SKM-1 (cell line): ENCODE measurements at regions not wholly inside any gene's neighbourhood (a gene's known extent, or its start where the extent isn't known, plus 50 kb on each side); places are given as distances from the start of the nearest gene placed in this dataset.
"Not testable (repeated sequence)": the region's sequence is repeated elsewhere in the genome, so short reads cannot be mapped to it uniquely, and the experiment has no call there.

Experiments
- DNase-seq: peaks from one replicate; lab custom pipeline; 2025; ENCODE audit not compliant: unreplicated experiment; lab: John Stamatoyannopoulos, UW

DNA sequence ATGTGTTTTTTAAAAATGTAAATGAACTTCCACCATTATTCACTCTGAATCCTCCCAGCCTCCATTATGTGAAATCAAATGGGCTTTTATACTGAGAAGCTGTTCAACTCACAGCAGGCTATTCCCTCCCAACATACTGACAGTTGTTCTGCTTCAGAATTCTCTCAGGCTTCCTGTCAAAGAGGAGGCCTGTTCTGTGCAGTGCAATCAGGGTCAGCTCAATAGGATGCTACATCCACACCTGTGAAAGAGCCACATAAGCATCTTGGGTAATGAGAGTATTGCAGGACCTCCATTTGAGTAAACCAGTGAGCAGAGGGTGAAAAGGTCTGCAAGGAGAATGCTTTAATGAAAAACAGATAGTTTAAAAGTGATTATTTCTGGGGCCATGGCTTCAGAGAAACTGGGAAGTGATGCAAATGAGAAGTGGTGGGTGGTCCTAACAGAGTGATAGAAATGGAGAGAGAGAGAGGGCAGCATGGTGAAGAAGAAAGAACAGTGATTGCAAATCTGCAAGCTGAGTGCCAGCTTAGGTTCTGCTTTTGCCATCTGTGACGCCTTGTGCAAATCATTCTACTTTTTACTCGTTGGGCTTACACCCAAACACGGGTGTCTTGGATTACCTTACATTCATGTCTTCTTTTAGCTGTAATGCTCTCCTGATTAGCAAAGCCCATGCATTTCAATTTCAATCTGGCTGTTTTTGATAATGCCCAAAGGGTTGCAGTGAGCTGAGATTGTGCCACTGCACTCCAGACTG lies 202.5 kb upstream of the NMUR2 start:
- DNase-seq = no peak

DNA sequence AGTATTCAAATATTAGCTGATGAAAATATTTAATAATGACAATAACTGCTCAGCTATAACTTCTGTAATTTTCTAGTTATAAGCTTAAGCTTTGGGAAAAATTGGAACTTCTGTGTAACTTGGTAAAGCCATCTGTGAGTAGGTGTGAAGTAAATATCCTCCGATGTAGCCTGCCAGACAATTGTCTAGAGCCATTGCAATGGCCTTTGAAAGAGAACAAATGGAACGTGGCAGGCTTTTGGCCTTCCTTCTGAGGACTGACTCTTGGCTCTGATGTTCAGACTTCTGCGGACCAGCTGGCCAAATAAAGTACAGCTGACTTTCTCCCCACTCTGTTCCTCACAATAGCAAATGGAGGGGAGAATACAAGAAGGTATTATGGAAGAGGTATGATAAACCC lies 203.4 kb upstream of the NMUR2 start:
- no peak for DNase-seq

DNA sequence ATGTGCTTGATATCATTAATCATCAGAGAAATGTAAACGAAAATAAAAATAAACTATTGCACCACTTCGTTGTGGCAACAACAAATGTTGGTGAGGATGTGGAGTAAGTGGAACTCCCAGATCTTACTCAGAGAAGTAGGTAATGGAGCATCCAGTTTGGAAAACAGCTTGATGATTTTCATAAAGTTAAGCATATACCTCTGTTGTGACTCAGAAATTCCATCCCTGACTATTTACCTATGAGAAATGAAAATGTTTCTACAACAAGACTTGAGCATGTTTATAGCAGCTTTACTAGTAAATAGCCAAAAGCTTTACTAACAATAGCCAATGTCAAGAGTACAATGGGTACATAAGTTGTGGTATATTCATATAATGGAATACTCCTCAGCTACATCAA lies 214.7 kb upstream of the NMUR2 start:
- no peak for DNase-seq

DNA sequence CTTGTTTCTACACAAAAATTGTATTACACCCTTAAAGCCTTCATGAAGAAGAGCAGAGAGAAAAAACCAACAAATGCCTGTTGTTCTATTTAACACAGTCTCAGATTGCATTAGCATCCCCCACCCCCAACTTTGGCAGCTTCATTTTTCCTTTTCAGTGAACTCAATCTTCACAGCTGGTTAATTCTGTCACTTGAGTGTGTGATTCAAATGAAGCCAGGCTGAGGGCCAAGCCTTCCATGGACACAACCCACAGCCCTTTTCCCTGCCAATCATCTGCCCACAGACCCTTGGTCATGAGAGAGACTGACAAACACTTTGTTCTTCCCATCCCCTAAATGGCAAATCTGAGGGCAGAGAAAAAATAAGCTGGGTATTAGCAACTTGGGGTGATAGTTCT lies 217.5 kb upstream of the NMUR2 start:
- no peak for DNase-seq

DNA sequence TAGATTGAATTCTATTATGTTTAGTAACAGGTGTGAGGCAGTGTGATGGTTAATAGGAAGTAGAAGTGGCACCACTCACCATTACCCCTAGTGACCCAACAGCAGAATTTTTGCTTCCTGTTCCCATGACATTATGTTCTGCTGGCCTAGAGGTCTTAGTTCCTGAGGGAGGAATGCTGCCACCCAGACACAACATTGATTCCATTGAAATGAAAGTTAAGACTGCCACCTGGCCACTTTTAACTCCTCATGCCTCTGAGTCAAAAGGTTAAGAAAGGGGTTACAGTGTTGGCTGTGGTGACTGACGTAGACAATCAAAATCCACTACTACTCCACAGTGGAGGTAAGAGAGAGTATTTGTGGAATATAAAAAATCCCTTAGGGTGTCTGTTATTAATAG lies 218.9 kb upstream of the NMUR2 start:
- DNase-seq = no peak

- no peak for DNase-seq
Observed at GRCh38 chr5:152625696-152626095, 220.6 kb upstream of the NMUR2 start.

DNA sequence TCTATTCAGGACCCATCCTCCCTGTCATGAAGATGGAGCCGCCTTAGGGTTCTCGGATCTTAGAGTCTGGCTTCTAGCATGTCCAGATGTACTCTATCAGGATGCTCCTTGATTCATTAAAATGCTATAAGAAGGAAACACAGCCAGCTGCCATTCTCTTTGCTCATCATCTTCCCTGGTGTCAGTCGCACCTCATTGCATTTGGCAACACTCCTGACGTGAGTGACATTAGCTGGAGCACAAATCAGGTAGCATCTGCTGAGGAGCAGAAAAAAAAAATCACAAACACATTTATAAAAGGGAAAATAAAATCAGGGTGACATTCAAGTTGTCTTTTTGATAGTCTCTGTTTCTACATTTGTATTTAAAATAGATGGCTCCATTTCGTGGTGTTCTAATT lies 226.1 kb upstream of the NMUR2 start:
- no peak for DNase-seq

- DNase-seq = no peak
Observed at GRCh38 chr5:152632360-152632759, 227.3 kb upstream of the NMUR2 start.

DNA sequence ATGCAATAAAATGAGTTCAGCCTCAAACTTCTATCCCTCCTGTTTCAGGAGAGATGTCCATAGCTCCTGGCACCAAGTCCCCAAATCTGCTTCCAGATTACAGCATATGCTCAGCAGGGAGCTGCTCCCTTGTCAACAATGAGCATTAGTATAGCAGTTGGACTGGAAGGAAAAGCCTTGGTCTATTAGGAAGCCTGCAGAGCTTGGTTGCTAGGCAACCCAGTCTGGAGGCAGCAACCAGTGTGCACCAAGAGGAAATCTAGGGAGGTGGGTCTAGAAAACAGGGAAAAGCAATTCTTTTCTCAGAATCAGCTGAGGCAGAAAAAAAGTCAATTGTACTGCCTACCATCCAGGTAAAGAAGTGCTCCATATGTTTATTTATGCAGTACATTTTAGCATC lies 229.5 kb upstream of the NMUR2 start:
- no peak for DNase-seq

GRCh38 chr5:152638996-152639552 lies 234.0 kb upstream of the NMUR2 start:
- DNase-seq = no peak

DNA sequence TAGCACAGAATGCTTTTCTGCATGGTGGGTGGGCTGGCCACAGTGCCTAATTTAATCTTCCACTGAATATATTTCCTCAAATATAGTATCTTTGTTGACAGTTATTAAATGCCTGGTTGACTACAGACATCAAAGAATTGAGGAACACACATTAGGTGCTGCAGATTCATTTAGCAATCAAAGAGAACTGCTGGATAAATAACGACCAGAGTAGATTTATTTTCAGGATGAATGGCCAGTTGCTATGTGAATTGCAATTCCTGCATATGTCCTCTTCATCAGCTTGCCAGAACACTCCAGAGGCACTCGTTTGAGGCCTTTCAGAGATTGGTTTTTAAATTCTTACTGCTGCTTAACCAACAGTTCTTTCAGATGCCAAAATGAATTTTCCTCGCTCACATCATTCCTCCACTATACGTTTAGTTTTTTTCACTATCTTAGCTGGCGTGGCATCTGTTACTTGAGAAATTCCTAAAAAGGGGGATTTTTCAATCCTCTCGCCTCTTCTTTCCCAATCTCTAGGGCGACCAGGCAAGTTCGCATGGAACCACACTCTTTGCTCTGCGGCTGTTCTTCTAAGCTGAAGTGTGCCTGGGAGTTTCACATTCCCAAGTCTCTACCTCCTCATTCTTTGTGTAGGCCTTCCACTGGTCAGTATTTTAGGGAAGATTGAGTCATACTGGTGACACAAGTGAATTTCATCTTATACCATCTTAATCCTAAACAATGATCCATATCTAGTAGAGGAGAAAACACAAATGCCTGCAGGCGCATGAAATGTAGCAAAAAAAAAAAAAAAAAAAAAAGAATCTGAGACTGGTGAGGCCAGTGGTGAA lies 237.1 kb upstream of the NMUR2 start:
- no peak for DNase-seq

GRCh38 chr5:152642880-152643279 lies 237.8 kb upstream of the NMUR2 start:
- DNase-seq = no peak

GRCh38 chr5:152644029-152644728 lies 239.1 kb upstream of the NMUR2 start:
- no peak for DNase-seq

DNA sequence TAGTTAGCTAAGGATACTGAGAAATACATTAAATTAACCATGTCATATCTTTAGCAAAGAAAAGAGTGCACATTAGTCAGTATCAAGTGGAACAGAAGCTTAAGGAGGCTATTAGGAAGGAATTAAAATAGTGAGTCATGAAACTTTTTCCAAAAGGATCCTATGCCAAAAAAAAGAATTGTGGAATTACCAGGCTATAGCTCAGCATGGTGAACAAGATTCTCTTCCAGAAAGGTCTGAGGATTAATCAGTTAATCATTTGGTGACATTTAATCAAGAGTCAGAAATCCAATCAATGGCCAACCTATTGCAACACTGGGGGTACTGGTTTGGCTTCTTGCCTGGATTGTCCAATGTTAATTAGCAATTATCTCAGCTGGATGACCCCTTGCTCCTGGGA lies 244.5 kb upstream of the NMUR2 start:
- no peak for DNase-seq

- DNase-seq = no peak
Observed at GRCh38 chr5:152650413-152650812, 245.3 kb upstream of the NMUR2 start.

DNA sequence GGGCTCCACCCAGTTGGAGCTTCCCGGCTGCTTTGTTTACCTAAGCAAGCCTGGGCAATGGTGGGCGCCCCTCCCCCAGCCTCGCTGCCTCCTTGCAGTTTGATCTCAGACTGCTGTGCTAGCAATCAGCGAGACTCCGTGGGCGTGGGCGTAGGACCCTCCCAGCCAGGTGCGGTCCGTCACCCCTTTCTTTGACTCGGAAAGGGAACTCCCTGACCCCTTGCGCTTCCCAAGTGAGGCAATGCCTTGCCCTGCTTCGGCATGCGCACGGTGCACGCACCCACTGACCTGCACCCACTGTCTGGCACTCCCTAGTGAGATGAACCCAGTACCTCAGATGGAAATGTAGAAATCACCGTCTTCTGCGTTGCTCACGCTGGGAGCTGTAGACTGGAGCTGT lies 254.4 kb upstream of the NMUR2 start:
- not testable (repeated sequence) for DNase-seq

GRCh38 chr5:152673601-152674000 lies 268.5 kb upstream of the NMUR2 start:
- no peak for DNase-seq

GRCh38 chr5:152674403-152674802 lies 269.3 kb upstream of the NMUR2 start:
- no peak for DNase-seq

- DNase-seq = no peak
Observed at GRCh38 chr5:152676196-152676595, 271.1 kb upstream of the NMUR2 start.

DNA sequence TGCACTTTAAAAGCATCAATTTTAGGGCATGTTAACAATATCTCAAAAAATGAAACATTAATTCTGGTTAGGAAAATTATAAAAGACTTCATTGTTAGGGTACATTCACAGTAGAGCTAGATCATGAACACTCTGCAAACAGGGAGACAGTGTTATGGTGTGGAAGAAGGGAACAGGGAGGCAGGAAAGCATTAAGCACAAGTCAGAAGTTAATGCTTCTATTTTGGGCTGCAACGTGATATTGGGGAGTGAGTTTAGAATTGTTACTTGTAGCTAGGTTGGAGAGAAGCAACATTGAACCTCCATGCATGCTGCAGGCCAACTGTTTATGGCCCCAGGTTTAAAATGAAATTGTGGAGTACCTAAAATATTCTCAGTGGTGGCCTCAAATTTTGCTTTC lies 278.1 kb upstream of the NMUR2 start:
- DNase-seq = no peak

- DNase-seq = no peak
Observed at GRCh38 chr5:152686931-152687330, 281.9 kb upstream of the NMUR2 start.
